ENCODE measurements at regions not wholly inside any gene's neighbourhood (a gene's known extent, or its start where the extent isn't known, plus 50 kb on each side); places are given as distances from the start of the nearest gene placed in this dataset.
A peak's percentile ranks its signal among the peaks of the same experiment; 100 is the strongest.

GRCh38 chr3:130266817-130267216, 78.7 kb upstream of the COL6A5 start:
- H3K4me1 ChIP-seq, result no peaks in the 10 kb centered on the region
- H3K27ac ChIP-seq (replicated peaks), result no peak overlapping the region
- no peak overlapping the region for H3K4me3 ChIP-seq
- no peaks in the 10 kb centered on the region for H3K9me3 ChIP-seq (replicated peaks)
- no peaks in the 10 kb centered on the region for H3K27me3 ChIP-seq (ENCODE audit: low read depth)
- no peak for TF ChIP-seq CTCF (IDR thresholded peaks at IDR 0.05; ENCODE audit: borderline replicate concordance)
- H3K36me3 ChIP-seq, result no peaks in the 10 kb centered on the region
- intact Hi-C loops (cut with micrococcal nuclease), result no loop called here
- no peak for DNase-seq

GRCh38 chr3:130276203-130276803, 69.2 kb upstream of the COL6A5 start:
- no peak overlapping the region for H3K27ac ChIP-seq (replicated peaks)
- intact Hi-C loops (cut with micrococcal nuclease), result no loop called here
- peaks cover 29% of the 10 kb centered on the region for H3K27me3 ChIP-seq (ENCODE audit: low read depth)
- H3K4me3 ChIP-seq, result no peak overlapping the region
- peak; percentile 77 for TF ChIP-seq CTCF (IDR thresholded peaks at IDR 0.05; ENCODE audit: borderline replicate concordance)
- no peaks in the 10 kb centered on the region for H3K36me3 ChIP-seq
- no peak for DNase-seq
- H3K9me3 ChIP-seq (replicated peaks), result peaks cover 7% of the 10 kb centered on the region
- H3K4me1 ChIP-seq, result no peaks in the 10 kb centered on the region

- H3K4me3 ChIP-seq, result no peak overlapping the region
- no peaks in the 10 kb centered on the region for H3K9me3 ChIP-seq (replicated peaks)
- H3K27me3 ChIP-seq (ENCODE audit: low read depth), result peaks cover 9% of the 10 kb centered on the region
- H3K27ac ChIP-seq (replicated peaks), result no peak overlapping the region
- intact Hi-C loops (cut with micrococcal nuclease), result no loop called here
- DNase-seq, result no peak
- H3K4me1 ChIP-seq, result no peaks in the 10 kb centered on the region
- no peaks in the 10 kb centered on the region for H3K36me3 ChIP-seq
- no peak for TF ChIP-seq CTCF (IDR thresholded peaks at IDR 0.05; ENCODE audit: borderline replicate concordance)
These were observed 56.8 kb upstream of the COL6A5 start for GRCh38 chr3:130288670-130289069.

- DNase-seq, result no peak
- intact Hi-C loops (cut with micrococcal nuclease), result no loop called here
- H3K4me3 ChIP-seq, result no peak overlapping the region
- no peak overlapping the region for H3K27ac ChIP-seq (replicated peaks)
- no peak for TF ChIP-seq CTCF (IDR thresholded peaks at IDR 0.05; ENCODE audit: borderline replicate concordance)
- peaks cover 5% of the 10 kb centered on the region for H3K9me3 ChIP-seq (replicated peaks)
- no peaks in the 10 kb centered on the region for H3K4me1 ChIP-seq
- H3K27me3 ChIP-seq (ENCODE audit: low read depth), result peaks cover 9% of the 10 kb centered on the region
- H3K36me3 ChIP-seq, result no peaks in the 10 kb centered on the region
These were observed 54.3 kb upstream of the COL6A5 start for GRCh38 chr3:130291148-130291547.

GRCh38 chr3:130293247-130293646, 52.2 kb upstream of the COL6A5 start:
- no peak for TF ChIP-seq CTCF (IDR thresholded peaks at IDR 0.05; ENCODE audit: borderline replicate concordance)
- no peak overlapping the region for H3K27ac ChIP-seq (replicated peaks)
- peaks cover 9% of the 10 kb centered on the region for H3K27me3 ChIP-seq (ENCODE audit: low read depth)
- peaks cover 5% of the 10 kb centered on the region for H3K9me3 ChIP-seq (replicated peaks)
- DNase-seq, result no peak
- H3K4me1 ChIP-seq, result no peaks in the 10 kb centered on the region
- H3K36me3 ChIP-seq, result no peaks in the 10 kb centered on the region
- no peak overlapping the region for H3K4me3 ChIP-seq
- intact Hi-C loops (cut with micrococcal nuclease), result no loop called here

All from left ventricle myocardium inferior (tissue), 1 donor.